SU-DHL-6 (cell line): ENCODE measurements at regions not wholly inside any gene's neighbourhood (a gene's known extent, or its start where the extent isn't known, plus 50 kb on each side); places are given as distances from the start of the nearest gene placed in this dataset.

Source experiments
- CTCF ChIP-seq: fragments of 200-600 bp; sonication (generic); IDR thresholded peaks from one replicate; pipeline ENCODE4 v1.5.1; 2017; ENCODE audit warnings: antibody characterized with exemption, mild to moderate bottlenecking, low read length, moderate library complexity; ENCODE audit not compliant: insufficient read depth, poor library complexity, severe bottlenecking
- EZH2phosphoT487 ChIP-seq: fragments of 200-600 bp; sonication (generic), shearing (Covaris generic); conservative IDR thresholded peaks from 2 replicates; pipeline ENCODE4 v1.6.1; 2018; ENCODE audit warnings: mild to moderate bottlenecking, antibody characterized with exemption, low read length, moderate library complexity, mixed read lengths

- TF ChIP-seq CTCF (no peak), EZH2phosphoT487 (no peak)
These were observed 386.3 kb downstream of the ENC1 start for GRCh38 chr5:74254257-74254656.
